GM21786 (cell line): ENCODE measurements at regions not wholly inside any gene's neighbourhood (a gene's known extent, or its start where the extent isn't known, plus 50 kb on each side); places are given as distances from the start of the nearest gene placed in this dataset.

ENCODE experiments used
- ATAC-seq: cut with Tn5 transposase; IDR thresholded peaks from one replicate; pipeline ENCODE4 v1.9.1; 2021; ENCODE audit not compliant: unreplicated experiment

GRCh38 chr10:61157182-61157581, 213.2 kb upstream of the RHOBTB1 start:
- no peak for ATAC-seq

GRCh38 chr10:61153771-61154170, 209.8 kb upstream of the RHOBTB1 start:
- ATAC-seq, result no peak

GRCh38 chr10:61151059-61151458, 207.1 kb upstream of the RHOBTB1 start:
- ATAC-seq, result no peak

- ATAC-seq, result no peak
Measured at GRCh38 chr10:61148451-61148850, 204.5 kb upstream of the RHOBTB1 start.

GRCh38 chr10:61142987-61143386, 199.0 kb upstream of the RHOBTB1 start:
- ATAC-seq, result no peak

- no peak for ATAC-seq
Measured at GRCh38 chr10:61140765-61141392, 196.9 kb upstream of the RHOBTB1 start.

GRCh38 chr10:61139592-61139953, 195.6 kb upstream of the RHOBTB1 start:
- ATAC-seq, result no peak

- ATAC-seq, result no peak
Measured at GRCh38 chr10:61138708-61139591, 195.0 kb upstream of the RHOBTB1 start.

- no peak for ATAC-seq
Measured at GRCh38 chr10:61136139-61136538, 192.2 kb upstream of the RHOBTB1 start.

- peak; percentile 94 for ATAC-seq
Measured at GRCh38 chr10:61135276-61135721, 191.3 kb upstream of the RHOBTB1 start.

- no peak for ATAC-seq
Measured at GRCh38 chr10:61130366-61130765, 186.4 kb upstream of the RHOBTB1 start.

- no peak for ATAC-seq
Measured at GRCh38 chr10:61128196-61128595, 184.2 kb upstream of the RHOBTB1 start.

- ATAC-seq, result peak; percentile 82
Measured at GRCh38 chr10:61125560-61126170, 181.7 kb upstream of the RHOBTB1 start.

GRCh38 chr10:61124756-61125530, 181.0 kb upstream of the RHOBTB1 start:
- ATAC-seq, result no peak

- ATAC-seq, result peak; percentile 64
Measured at GRCh38 chr10:61120805-61121204, 176.8 kb upstream of the RHOBTB1 start.

GRCh38 chr10:61119573-61119972, 175.6 kb upstream of the RHOBTB1 start:
- no peak for ATAC-seq

- no peak for ATAC-seq
Measured at GRCh38 chr10:61115897-61116296, 171.9 kb upstream of the RHOBTB1 start.

- no peak for ATAC-seq
Measured at GRCh38 chr10:61112771-61113170, 168.8 kb upstream of the RHOBTB1 start.

- no peak for ATAC-seq
Measured at GRCh38 chr10:61110936-61111335, 167.0 kb upstream of the RHOBTB1 start.

GRCh38 chr10:61110188-61110844, 166.3 kb upstream of the RHOBTB1 start:
- ATAC-seq, result no peak

GRCh38 chr10:61108915-61109314, 164.9 kb upstream of the RHOBTB1 start:
- ATAC-seq, result no peak
